GM12878 (cell line): ENCODE measurements at regions not wholly inside any gene's neighbourhood (a gene's known extent, or its start where the extent isn't known, plus 50 kb on each side); places are given as distances from the start of the nearest gene placed in this dataset.

Experiments
- ATAC-seq: fragments of 200-7000 bp; cut with Tn5 transposase; 3 replicates; pipeline ENCODE4 v1.9.1; 2020; ENCODE audit warnings: mild to moderate bottlenecking, moderate library complexity
- BruUV-seq: library from RNA; stranded (reverse); fragments of 400-500 nt; replicated peaks from 2 replicates; lab custom pipeline; 2021; lab: Mats Ljungman, UMichigan
- CTCF ChIA-PET: fragments of 300-600 bp; sonication (Branson Sonifier 250); formaldehyde crosslinking; extraction: SDS; loops from one replicate; lab custom pipeline; 2021; ENCODE audit warnings: inconsistent platforms; lab: Yijun Ruan, JAX
- POLR2A ChIA-PET: fragments of 350-600 bp; formaldehyde crosslinking; extraction: SDS; loops from one replicate; lab custom pipeline; 2021; ENCODE audit warnings: inconsistent platforms; lab: Charles Lee
- RAD21 ChIA-PET: fragments of 300-600 bp; sonication (Branson Sonifier 250); formaldehyde crosslinking; loops from one replicate; lab custom pipeline; 2023; ENCODE audit warnings: antibody characterized with exemption; ENCODE audit not compliant: unreplicated experiment; lab: Charles Lee
- SMC1A ChIA-PET: fragments of 300-600 bp; sonication (Branson Sonifier 250); formaldehyde crosslinking; loops from one replicate; lab custom pipeline; 2023; ENCODE audit not compliant: unreplicated experiment, uncharacterized antibody; lab: Charles Lee
- DNase-seq: peaks from one replicate; pipeline ENCODE4 v3.0.0-alpha.2; 2011; ENCODE audit warnings: low read depth, low spot score
- FAIRE-seq: peaks from 3 replicates; lab custom pipeline; 2011; peaks lifted over from hg19 to GRCh38; lab: Jason Lieb, UNC
- H2AFZ ChIP-seq: 2 replicates; pipeline ENCODE4 v1.6.0; 2011; ENCODE audit warnings: low read depth, low read length, control low read depth; ENCODE audit not compliant: control insufficient read depth
- H3K27ac ChIP-seq: 2 replicates; pipeline ENCODE4 v1.5.1; 2011; ENCODE audit warnings: control low read depth; ENCODE audit not compliant: control insufficient read depth, insufficient read depth
- H3K27me3 ChIP-seq, 2 experiments: replicated peaks in 1 of 2; 2 replicates each; pipeline versions ENCODE4 v1.6.0 to v1.6.1; 2011; ENCODE audit warnings: low read length in 1 of 2; ENCODE audit not compliant: control insufficient read depth in 2 of 2, insufficient read depth in 2 of 2
- H3K36me3 ChIP-seq, 2 experiments: 2 replicates each; pipeline ENCODE4 v1.5.1; 2011; ENCODE audit warnings: low read length in 1 of 2; ENCODE audit not compliant: control insufficient read depth in 2 of 2, insufficient read depth in 2 of 2
- H3K4me1 ChIP-seq: 2 replicates; pipeline ENCODE4 v1.6.1; 2011; ENCODE audit warnings: mild to moderate bottlenecking, low read length, moderate library complexity, mixed read lengths; ENCODE audit not compliant: control insufficient read depth, insufficient read depth
- H3K4me2 ChIP-seq: 2 replicates; pipeline ENCODE4 v1.6.0; 2011; ENCODE audit warnings: control low read depth; ENCODE audit not compliant: control insufficient read depth, insufficient read depth
- H3K4me3 ChIP-seq: fragments of 200-600 bp; sonication (generic); 2 replicates; pipeline ENCODE4 v1.5.1; 2016
- H3K79me2 ChIP-seq: 2 replicates; pipeline ENCODE4 v1.6.0; 2011; ENCODE audit warnings: low read length; ENCODE audit not compliant: control insufficient read depth, insufficient read depth
- H3K9ac ChIP-seq: 2 replicates; pipeline ENCODE4 v1.8.0; 2011; ENCODE audit warnings: low read length, control low read depth, mixed read lengths; ENCODE audit not compliant: control insufficient read depth, insufficient read depth
- H3K9me3 ChIP-seq: replicated peaks from 3 replicates; pipeline ENCODE4 v1.5.1; 2011; ENCODE audit warnings: mild to moderate bottlenecking, low read length; ENCODE audit not compliant: control insufficient read depth, insufficient read depth
- H4K20me1 ChIP-seq: 2 replicates; pipeline ENCODE4 v1.6.0; 2011; ENCODE audit not compliant: control insufficient read depth, insufficient read depth
- CBFB ChIP-seq: IDR thresholded peaks from 2 replicates; pipeline ENCODE4 v1.6.1; 2016; ENCODE audit warnings: antibody characterized with exemption, low read depth
- CBX5 ChIP-seq: sonication (generic); IDR thresholded peaks from 2 replicates; pipeline ENCODE4 v1.6.1; 2016; ENCODE audit warnings: low read depth, moderate library complexity, mild to moderate bottlenecking, inconsistent platforms
- CHD4 ChIP-seq: fragments of 200-600 bp; sonication (generic); IDR thresholded peaks from 2 replicates; pipeline ENCODE4 v1.6.1; 2016; ENCODE audit warnings: mild to moderate bottlenecking
- RCOR1 ChIP-seq: conservative IDR thresholded peaks from 2 replicates; pipeline ENCODE4 v1.6.1; 2012; ENCODE audit warnings: low read depth, low read length, improper control_type of control experiment
- SIX5 ChIP-seq: IDR thresholded peaks from 2 replicates; pipeline ENCODE4 v1.6.1; 2011; ENCODE audit warnings: mild to moderate bottlenecking, low read depth, low read length, moderate library complexity; ENCODE audit not compliant: severe bottlenecking
- SREBF1 ChIP-seq: IDR thresholded peaks from 2 replicates; pipeline ENCODE4 v1.6.1; 2012; ENCODE audit warnings: mild to moderate bottlenecking, low read length
- WGBS: methylation state at CpG from one replicate; pipeline ENCODE4 v1.1.6; 2016; ENCODE audit warnings: low lambda C conversion rate; ENCODE audit not compliant: insufficient replicate concordance, insufficient coverage; ENCODE audit errors: missing lambda C conversion rate; 5-methylcytosine and 5-hydroxymethylcytosine counted together
- in situ Hi-C: fragments of 300-500 bp; cut with MboI; formaldehyde crosslinking; loops from 9 replicates; pipeline ENCODE4 v1.14.3; 2018; ENCODE audit warnings: mixed read lengths
- intact Hi-C: fragments of 100-400 bp; cut with micrococcal nuclease; formaldehyde crosslinking; loops from one replicate; pipeline ENCODE4 v1.14.2; 2022; ENCODE audit not compliant: unreplicated experiment

DNA sequence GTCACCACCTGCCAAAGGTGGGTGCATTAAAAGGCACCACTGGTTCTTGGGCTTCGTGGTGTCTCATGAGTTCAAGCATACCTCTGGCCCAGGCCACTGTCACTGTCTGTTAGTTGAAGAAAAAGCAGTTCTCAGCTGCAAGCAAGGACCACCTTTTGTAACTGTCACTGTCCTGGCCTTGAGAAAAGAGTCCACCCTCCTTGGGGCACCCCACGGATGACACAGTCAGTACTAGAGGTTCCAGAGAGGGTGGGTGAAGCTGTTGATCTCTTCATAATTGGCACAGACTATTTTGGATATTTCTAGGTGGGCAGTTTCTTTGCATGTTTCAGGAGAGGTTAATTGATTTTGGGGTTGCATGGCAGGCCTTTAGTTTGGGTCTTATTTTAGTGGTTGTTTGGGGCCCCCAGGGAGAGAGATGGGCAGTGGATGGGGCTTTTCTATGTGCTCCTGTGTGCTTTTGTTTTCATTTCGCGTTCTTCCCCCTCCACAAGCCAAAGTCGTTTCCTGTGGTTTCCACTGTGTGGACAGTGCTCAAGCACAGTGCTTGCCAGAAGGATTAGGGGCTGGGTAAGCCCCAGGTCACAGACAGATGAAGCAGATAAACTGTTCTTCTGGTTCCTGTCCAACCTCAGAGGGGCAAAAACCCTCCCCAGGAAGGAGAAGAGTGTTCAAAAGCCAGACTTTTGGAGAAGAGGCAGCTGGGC lies 156.2 kb upstream of the PPP1R2C start (continued):
- TF ChIP-seq RCOR1 (no peak), SIX5 (no peak)

DNA sequence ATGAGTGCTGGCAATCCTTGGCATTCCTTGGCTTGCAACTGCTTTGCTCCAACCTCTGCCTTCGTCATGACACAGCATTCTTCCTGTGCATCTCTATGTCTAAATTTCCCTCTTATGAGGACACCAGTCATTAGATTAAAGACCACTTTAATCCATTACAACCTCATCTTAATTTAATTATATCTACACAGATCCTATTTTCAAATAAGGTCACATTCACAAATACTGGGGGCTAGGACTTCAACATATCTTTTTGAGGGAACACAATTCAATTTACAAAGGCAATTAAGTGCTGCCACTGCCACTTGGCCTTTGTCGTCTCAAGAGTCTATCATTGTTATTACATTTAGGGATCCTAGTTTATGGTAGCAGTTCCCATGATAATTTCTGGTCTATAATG lies 163.7 kb upstream of the PPP1R2C start:
- no peak overlapping the region for H3K9ac ChIP-seq
- H3K4me2 ChIP-seq = no peak overlapping the region
- TF ChIP-seq CHD4 (no peak), CBFB (no peak), SREBF1 (no peak), CBX5 (no peak)
- TF ChIP-seq, all 136 proteins: peak for 0
- no peaks in the 10 kb centered on the region for H3K27me3 ChIP-seq
- intact Hi-C loops (loop anchor here (5.0 kb wide), 1 partner anchor 74 kb away; no protein-coding TSS in a partner anchor), in situ Hi-C loops (loop anchor here (10.0 kb wide), 1 partner anchor 1147 kb away; no protein-coding TSS in a partner anchor)
- ChIA-PET CTCF (no interaction called here), SMC1A (no interaction called here), RAD21 (no interaction called here), POLR2A (no interaction called here)
- no peak overlapping the region for H3K27ac ChIP-seq
- peaks cover 8% of the 10 kb centered on the region for H3K4me1 ChIP-seq
- H3K9me3 ChIP-seq = no peaks in the 10 kb centered on the region; the same call in 2 of the 3 replicates
- ATAC-seq = no peak
- BruUV-seq = no TSS peak
- H3K79me2 ChIP-seq = no peaks in the 10 kb centered on the region
- 58% methylated on average over 2 of the region's 2 CpGs for WGBS
- H4K20me1 ChIP-seq = no peaks in the 10 kb centered on the region
- H3K4me3 ChIP-seq = no peak overlapping the region
- H2AFZ ChIP-seq = no peak overlapping the region
- no peak for DNase-seq
- H3K36me3 ChIP-seq = no peaks in the 10 kb centered on the region
- FAIRE-seq = no peak
